ENCODE measurements at regions not wholly inside any gene's neighbourhood (a gene's known extent, or its start where the extent isn't known, plus 50 kb on each side); places are given as distances from the start of the nearest gene placed in this dataset.

DNA sequence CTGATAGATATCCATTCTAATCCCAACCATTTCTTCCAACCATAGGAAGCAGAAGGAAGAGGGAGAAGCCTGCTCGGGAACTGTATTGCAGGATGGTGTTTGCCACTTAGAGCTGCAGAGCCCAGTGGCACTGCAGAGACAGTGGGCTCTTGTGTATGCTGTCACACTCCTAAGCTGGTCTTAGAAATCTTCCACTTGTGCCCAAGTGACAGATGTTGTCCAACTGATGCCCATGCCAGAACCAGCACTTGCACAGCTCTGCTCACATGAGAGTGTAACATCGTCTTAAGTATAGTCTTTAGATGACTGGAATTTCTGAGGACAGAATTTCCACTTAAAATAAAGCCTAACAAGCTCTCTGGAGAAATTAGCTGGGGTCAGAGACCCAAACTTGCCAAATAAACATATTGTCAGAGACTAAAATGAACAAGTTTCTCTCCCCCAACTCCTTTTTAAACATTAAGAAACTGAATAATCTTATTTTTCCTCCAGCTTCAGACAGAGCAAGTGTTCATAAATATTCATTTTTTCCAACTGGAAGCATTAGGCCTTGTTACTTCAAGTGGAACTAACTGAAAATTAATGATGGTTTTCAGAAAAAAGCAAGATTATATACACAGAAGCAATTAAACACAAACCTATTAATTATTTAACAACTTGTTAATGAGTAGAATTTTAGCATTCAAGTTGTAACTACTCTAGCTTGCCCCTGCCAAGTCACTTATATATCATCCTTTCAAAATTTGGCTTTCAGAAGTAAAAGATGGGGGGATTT lies 577.3 kb downstream of the AJAP1 start:
- no peak for DNase-seq (ENCODE audit: low read depth)

DNA sequence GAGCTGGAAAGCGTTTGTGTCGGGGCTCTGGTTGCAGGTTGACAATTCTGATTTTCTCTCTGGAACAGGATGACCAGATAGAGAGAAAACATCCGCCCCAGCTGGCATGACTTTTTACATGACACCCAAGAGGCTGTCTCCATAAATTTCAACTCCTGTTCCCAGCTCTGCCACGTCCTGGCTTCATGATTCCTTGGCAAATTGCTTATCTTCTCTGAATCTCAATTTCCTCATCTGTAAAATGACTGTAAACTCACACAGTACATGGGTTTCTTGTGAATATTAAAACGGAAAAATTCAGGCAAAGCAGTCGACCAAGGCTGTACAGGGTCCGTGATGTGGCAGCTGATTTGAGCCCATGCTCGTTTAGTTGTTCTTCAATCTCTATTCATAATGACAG lies 572.7 kb downstream of the AJAP1 start:
- no peak for DNase-seq (ENCODE audit: low read depth)

DNA sequence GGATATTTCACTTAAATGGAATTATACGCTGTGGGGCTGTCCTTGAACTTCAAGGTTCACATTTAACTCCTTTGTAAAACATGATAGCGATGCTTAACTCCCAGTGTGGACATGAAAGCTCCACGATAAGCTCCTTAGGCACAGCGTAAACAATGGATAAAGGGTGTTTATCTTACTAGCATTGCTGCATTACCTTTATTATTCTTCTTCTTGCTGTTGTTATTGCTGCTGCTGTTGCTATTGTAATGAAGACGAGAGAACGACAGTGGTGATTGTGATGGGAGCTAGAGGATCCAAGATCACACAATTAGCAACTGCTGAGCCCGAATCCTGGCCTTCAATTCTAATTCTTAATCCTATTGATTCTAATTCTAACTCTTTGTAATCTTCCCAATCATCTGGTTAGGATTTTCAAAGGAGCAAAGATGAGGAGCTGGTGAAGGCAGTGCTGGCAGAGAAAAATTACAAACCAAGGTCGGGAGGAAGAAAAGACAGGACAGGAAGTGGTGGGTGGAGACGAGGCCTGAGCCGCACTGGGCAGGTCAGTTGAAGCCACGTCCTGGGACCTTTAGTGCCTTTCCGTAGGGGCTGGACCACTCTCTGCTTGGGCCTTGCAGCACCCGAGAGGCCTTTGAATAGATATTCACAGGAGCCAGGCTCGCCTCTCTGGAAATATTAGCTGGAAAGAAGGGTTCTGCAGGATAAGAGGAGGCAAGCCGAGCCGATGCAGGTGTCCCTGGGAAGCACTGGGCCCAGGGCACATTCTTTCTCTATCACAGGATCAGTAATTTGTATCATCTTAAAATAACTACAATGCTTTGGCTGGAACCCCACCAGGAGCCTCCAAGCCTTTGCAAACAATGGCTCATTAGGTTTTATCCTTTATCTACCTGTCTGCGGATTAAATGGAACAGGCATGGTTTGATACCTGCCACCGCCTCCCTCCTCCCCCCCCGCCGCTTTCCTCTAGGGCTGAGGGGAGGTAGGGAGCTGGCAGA lies 571.6 kb downstream of the AJAP1 start:
- no peak for DNase-seq (ENCODE audit: low read depth)

DNA sequence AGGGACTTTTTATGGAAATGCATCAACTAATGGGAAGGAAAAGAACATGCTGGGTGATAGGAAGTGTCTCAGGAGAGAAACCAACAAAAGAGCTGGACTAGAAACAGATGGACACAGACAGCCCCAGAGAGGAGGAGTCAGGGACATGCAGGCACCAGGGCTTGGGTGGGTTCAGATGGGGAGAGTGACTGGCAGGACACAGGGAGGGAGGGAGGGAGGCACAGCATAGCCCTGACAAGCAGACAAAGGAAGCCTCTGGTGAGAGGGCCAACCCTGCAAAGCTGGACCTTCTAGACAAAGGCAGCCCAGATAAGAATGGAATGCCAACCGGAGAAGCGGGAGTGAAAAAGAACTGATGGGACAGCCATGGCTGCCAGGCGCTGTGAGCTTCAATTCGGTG lies 568.8 kb downstream of the AJAP1 start:
- no peak for DNase-seq (ENCODE audit: low read depth)

DNA sequence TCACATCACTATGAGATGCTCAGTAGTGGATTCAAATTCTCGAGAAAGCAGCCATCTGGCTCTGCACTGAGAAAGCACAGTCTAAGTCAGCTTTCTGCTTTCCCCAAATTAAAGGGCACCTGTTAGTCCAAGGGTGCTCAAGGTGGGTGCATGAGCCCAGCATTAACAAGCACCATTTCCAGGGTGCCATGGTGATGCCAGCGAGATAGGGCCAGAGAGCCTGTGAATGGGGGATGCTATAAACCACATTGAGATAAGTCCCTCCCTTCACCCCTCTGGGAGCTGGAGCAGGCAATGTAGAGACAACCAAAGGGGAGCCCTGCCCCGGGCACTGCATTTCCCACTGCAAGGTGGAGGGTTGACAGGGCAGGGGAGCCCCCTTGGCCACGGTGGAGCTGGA lies 568.2 kb downstream of the AJAP1 start:
- no peak for DNase-seq (ENCODE audit: low read depth)

DNA sequence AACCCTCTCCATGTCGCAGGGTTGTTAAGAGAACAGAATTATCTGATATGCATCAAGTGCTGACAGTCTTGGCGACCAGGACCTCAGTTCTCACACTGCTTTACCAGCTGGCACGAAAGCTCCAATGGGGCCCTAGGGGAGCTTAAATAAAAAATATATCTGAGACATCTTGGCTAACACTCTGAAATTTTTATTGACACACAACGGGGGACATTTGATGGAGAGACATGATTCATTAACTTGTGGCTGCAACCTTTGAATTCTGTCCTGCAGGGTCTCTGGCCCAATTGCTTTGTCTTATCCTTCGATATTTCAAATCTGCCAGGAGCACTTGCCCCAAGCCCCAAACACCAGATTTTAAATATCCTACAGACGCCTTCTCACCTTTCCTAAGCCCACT lies 567.0 kb downstream of the AJAP1 start:
- DNase-seq (ENCODE audit: low read depth): no peak

DNA sequence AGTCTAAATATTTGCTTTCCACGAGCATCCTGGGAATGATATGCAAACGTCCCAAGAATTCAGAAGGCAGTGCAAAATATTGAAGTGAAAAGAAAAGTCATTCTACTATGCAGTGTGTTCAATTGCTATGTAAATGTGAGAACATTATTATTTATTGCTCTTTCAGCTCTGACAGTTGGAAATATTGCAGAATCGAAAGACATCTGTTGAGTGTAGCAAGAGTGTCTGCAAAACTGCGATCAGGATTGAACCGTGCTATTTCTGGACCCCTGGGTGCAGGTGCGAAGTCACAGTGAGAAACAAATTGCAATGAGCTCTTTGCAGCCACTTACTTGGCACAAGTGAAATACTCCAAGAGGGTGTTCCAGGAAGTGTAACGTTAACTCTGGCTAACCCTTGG lies 566.4 kb downstream of the AJAP1 start:
- no peak for DNase-seq (ENCODE audit: low read depth)

DNA sequence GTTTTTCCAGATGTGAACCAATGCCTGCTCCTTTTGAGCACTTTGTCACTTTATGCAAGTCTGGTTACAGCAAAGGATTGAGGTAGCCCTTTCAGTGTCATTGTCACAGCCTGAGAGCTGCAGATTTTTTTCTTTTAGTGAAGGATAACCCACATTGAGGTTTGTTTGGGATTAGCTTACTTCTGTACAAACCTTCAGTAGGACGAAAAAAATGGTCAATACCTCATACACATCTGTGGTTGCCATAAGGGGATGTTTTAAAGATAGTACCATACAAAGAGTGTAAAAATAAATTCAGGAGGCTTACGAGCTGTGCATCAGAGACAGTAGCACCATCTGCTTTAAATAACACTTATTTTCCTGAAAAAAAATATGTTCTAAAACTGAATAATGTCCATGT lies 566.0 kb downstream of the AJAP1 start:
- DNase-seq (ENCODE audit: low read depth): no peak

DNA sequence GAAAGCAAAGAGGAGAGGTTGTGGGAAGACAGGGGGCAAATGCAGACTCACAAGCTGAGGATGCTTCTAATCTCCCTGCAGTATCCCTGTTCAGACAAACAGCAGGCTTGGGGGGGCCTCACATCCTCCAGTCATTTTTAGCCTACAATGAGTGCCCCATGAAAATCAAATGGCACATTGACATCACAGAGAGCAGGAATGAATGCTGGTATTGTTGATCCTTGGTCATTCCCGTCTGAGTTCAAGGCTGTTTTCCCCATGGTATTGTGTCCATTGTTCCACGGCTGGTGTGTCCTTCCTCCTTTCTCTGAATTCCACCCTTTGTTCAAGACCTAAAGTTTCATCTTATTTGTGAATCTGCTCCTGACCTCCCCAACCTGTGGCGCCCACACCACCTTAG lies 545.6 kb downstream of the AJAP1 start:
- DNase-seq (ENCODE audit: low read depth): no peak

DNA sequence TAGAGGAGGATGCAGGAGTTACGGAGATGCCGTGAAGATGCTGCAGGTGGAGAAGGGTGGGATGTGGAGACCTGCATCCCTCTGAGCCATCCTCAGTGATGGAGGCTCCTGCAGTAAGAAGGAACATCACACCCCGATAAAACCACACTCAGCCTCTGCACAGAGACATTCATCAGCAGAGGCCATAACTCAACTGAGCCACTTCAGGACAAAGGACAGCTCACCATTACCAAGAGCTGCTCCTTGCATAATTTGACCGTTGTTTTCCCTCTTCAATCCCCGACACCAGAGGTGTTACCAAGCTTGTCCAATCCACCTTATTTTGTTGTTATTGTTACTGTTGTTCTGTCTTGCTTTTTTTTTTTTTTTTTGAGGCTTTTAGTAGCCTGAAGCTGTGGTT lies 543.9 kb downstream of the AJAP1 start:
- no peak for DNase-seq (ENCODE audit: low read depth)

DNA sequence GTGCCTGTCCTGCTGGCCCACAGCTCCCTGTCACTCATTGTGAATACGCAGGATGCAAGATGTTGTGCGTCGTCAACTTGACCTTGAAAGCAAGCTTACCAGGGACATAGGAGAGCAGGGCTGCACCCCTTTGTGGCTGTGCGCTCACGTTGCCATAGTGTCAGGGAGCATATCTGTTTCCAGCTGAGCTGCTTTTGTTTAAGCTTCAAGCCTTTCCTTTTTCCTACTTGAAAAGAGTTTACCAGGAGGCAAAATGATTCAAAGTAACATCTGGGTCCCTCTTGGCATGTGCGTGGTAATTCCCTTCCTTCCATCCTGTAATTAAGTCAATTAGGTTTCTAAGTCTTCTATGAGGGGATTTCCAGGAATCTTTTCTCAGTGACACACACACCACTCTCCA lies 537.1 kb downstream of the AJAP1 start:
- no peak for DNase-seq (ENCODE audit: low read depth)

DNA sequence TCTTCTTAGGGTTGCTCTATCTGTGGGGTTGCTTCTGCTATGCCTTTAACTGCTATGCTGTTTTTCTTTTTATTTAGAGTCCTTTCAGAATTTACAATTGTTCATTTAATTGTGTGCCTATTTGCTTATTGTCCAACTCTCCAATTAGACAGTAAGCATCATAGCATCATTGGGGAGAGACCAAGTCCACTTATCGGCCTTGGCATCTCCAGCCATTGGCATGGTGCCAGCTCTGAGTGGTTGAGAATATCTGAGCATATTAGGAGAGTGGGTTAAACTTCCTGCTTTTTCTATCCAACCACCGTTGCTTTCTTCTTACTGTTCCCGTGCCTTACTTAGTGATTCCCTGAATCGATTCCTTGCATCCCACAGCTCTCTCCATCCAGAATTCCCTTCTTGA lies 535.0 kb downstream of the AJAP1 start:
- no peak for DNase-seq (ENCODE audit: low read depth)

DNA sequence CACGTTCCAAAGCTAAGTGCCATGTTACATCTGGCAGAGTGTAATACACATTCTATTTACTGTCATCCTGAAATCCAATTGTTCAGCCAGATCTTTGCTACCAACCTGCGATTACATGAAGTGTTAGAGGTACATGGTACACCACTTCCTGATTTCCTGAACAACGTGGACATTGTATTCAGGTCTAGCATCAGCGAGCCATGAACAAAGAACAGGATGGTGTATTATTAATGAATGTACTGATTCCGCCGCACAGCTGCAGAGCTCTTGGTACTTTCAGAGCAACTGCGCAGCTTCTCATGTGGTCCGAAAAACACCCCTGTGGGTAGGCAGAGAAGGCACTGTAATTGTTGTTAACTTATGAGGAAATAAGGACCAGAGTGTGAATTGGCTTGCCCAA lies 511.4 kb downstream of the AJAP1 start:
- DNase-seq (ENCODE audit: low read depth): no peak

DNA sequence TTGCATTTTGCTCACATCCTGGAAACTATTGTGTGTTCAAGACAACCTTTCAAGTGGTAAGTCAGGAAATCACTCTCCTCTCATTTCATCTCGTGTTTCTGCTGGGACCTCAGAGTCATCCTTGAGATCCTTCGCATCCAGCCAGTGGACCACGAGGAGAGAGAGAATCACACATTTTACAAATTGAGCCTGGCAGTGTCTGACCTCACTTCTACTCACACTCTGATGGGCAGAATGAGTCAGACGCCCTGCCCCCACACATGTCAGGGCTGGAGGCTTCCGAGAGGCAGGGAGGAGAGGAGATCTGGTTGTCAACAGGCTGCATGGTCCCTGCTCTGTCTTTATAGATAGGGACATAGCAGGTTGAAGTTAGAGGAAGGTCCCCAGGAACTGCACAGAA lies 509.7 kb downstream of the AJAP1 start:
- DNase-seq (ENCODE audit: low read depth): no peak

DNA sequence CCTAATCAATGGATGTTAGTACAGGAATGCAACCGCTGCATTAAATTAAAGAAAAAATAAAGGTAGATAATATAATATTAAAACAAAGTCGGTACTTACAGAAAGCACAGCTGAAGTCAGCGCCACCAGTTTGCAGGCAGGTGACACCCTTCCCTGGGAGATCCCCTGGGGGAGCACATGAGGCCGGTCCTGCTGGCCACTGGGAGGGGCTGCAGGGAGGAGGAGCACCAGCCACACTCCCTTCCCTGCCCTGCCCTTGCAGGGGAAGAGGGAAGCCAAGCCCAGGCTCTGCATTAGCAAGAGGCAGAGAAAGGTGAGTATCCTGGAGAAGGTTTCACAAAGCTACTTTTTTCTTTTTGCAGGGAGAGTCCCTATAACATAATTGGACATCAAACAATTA lies 507.0 kb downstream of the AJAP1 start:
- no peak for DNase-seq (ENCODE audit: low read depth)

DNA sequence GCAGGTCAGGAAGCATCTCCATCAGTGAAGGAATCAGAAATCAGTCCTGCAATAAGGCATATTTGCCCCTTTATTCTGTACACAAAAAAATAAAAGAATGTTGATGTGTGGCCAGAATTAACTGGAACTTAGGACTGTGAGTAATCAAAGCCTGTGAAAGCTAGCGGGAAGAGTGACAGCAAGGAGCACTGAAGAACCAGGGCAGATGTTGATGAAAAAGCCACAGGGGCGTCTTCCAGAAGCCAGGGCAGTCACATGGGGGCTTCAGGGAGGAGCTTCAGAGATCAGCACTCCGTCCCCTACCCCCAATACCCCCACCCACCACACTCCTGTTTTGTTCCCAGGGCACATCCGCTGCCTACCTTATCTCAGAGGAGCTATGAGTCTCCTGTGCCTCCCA lies 502.8 kb downstream of the AJAP1 start:
- no peak for DNase-seq (ENCODE audit: low read depth)

DNA sequence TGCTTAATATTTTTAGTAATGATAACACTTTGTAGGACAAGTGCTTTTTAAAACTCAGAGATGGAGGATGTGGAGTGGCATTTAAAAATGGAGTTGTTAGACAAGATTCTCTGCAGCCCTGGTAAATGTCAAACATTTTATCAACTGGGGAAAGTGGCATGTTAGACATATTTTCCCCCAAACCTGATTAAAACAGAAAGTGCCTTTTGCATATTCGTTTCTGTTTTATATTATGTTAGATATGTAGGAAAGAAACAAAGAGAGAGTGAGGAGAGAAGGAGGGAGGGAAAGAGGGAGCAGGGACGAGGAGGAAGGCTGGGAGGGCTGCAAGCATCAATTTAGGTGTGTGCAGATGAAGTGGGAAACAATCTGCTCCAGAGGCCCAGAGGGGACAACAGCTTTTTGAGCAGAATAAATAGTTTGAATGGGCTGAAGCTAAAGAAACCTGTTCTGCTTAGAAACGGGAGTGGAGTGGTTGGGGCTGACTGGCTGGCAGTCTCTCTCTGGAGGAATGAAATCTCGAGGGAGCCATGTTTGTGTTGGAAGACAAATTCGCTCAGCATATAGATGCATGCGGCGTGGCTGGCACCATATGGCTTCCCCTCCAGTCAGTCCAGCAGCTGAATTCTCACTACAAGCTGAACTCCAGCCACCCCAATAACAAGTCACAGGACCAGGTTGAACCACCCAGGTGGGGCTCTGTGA lies 502.2 kb downstream of the AJAP1 start:
- DNase-seq (ENCODE audit: low read depth): no peak

DNA sequence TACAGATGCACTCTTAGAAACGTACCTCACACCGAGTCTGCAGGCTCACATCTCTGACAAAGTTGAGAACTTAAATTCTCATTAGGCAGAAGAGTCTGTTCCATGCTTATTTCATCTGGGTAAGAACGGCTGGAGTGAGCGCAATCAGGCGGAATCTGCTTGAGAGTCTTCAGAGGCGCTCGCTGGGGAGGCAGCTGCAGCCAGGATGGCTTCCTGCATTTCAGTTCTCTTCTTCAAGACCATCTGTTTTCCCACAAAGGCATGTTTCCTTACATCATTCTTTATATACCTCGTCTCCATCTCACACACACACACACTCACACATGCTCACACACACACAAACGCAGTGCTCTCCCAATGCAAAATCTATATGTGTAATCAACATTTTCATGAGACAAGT lies 497.1 kb downstream of the AJAP1 start:
- DNase-seq (ENCODE audit: low read depth): no peak

DNA sequence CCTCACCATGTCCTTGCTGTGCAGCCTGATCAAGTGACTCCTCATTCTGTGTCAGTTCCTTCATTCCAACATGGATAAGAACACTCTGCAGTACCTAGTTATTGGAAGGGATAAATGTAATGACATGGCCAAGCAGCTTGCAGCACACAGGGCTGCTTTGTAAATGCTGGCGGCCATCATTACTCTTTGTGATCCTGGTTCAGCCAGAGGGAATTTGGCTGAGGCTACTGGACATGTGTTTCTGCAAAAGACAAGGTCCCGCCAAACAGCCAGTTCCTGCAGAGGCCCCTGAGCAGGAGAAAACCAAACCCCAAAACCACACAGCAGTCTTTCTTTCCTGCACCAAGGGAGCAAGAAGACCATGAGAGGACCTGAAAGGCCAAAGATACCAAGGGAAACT lies 495.8 kb downstream of the AJAP1 start:
- no peak for DNase-seq (ENCODE audit: low read depth)

DNA sequence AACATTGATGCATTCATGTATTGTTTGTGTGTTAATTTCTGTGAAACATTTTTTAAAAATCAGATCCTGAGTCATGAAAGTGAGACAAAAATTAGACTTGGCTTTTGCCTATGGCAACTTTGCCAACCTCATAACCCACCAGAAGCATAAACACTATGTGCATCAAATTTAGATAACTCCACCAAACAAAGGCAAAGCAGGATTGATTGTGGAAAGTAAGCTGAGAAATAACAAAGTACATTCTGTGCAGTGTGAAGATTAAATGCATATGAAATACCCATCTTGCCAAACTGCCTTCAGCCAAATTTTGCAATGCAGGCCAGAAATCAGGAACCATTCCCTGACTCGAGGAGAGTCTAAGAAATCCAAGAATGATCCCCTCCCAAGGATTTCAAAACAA lies 493.4 kb downstream of the AJAP1 start:
- no peak for DNase-seq (ENCODE audit: low read depth)

DNA sequence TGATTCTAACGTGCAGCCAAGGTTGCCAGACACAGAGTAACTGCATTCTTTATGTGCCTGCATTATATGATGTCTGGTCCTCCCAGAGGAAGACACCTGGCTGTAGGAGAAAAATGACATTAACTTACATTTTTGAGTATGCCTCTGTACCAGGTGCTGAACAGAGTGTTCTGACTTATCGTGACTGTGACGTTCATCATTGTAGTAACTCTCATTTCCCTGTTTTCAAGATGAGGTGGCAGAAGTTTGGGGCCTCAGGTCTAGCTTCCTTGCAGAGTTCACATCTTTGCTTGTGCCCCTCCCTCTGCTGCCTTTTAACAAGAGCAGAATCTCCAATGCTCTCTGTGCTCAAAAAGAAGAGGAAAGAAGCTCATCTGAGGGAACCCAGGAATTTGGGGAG lies 488.0 kb downstream of the AJAP1 start:
- no peak for DNase-seq (ENCODE audit: low read depth)

DNA sequence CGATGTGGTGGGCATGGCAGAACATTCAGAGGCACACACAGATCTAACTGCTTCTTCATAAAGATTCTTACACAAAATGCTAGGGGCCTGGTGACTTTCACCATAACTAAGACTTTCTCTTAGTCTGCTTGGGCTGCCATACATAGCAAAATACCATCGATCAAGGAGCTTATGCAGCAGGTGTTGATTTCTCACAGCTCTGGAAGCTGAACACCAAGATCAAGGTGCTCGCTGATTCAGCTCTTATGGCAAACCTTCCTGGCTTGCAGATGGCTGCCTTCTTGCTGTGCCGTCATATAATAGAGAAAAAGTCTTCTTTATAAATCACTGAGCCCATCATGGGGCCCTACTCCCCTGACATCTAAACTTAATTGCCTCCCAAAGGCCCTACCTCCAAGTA lies 487.3 kb downstream of the AJAP1 start:
- no peak for DNase-seq (ENCODE audit: low read depth)

DNA sequence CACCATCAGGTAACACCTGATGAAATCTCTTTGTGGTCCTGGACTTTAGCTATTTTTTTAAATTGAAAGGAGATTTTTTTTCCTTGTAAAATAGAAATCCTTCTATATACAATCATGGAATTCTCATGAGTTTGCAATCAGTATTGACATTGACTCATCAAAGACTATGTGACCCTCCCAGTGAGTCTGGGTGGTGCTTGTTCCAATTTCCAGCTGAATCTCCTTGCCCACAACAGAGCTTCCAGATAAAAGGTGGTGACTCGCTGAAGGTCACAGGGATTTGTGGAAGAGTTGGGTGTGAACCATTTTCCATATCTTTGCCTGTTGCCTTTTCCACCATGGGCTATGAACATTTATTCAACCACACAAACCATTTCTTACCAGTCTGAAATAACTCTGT lies 486.6 kb downstream of the AJAP1 start:
- DNase-seq (ENCODE audit: low read depth): no peak

All from renal cortical epithelial cell (primary cell).